IMR-90 (cell line): ENCODE measurements at regions not wholly inside any gene's neighbourhood (a gene's known extent, or its start where the extent isn't known, plus 50 kb on each side); places are given as distances from the start of the nearest gene placed in this dataset.

Experiments
- CEBPB ChIP-seq: IDR thresholded peaks from 2 replicates; pipeline ENCODE4 v1.6.1; 2012; ENCODE audit warnings: low read depth, low read length, improper control_type of control experiment
- POLR2A ChIP-seq: IDR thresholded peaks from 2 replicates; pipeline ENCODE4 v1.6.1; 2012; ENCODE audit warnings: mild to moderate bottlenecking, low read depth, low read length

DNA sequence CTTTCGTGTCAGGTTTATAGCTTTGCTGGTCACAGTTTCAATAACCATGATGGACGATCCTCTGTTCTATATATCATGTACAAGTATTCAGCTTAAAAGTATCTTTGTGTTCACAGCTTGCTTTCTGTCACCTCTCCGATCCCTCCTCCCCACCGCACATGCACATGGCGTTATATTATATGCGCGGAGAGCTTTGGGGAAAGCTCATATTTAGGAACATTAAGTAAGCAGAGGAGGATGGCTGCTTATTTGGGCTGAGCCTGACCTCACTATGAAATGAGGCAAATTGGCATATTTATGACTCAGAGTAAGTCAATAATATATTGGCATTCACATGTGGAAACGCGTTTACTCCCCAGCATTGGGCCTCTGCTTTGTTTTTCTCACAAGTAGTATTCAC, 360.5 kb downstream of the HLX start:
- no peak for TF ChIP-seq POLR2A
- no peak for TF ChIP-seq CEBPB
